ENCODE measurements at regions not wholly inside any gene's neighbourhood (a gene's known extent, or its start where the extent isn't known, plus 50 kb on each side); places are given as distances from the start of the nearest gene placed in this dataset.

DNA sequence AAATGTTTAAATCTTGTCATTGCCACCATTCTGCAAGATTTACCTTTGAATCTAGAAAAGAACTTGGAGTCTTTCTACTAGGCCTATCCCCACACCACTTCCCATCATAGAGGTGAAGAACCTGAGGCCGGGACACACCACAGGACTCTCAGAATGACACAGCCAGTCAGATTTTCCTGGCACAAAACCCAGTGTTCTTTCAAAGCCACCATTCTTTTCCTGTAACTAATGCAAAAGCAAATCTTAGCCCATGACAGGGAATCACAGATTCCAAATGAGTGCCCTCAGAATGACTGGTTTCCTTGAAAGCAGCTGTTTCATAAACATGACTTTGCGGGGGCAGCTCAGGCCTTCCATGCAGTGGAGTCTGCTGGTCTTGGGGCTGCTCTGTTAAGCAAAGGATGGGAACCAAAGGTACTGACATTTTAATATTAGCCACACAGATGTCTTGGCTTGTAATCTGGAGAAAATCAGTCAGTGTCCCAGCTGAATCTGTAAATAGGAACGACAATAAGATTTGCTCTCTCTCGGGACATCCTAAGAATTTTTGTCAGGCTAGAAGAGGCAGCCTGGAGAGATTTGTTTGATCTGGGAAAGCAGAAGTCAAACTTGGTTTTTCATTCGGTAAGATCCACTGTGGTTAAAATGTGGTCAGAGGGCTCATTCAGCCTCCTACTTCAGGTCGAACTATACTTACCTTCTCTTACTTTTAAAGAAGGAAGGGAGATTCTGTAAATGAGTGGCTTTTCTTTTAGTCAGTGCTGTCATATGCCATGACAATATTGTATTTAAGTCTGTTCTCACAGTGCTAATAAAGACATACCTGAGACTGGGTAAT is 115.1 kb downstream of the PALM2AKAP2 start:
- TF ChIP-seq ZNF384 (IDR thresholded peaks at IDR 0.05) = no peak
- TF ChIP-seq L3MBTL2 (conservative IDR thresholded peaks at IDR 0.05) = no peak
- TF ChIP-seq SP1 (IDR thresholded peaks at IDR 0.05) = no peak
- no peak for TF ChIP-seq TARDBP (IDR thresholded peaks at IDR 0.05)
- no peak for TF ChIP-seq ARNT (IDR thresholded peaks at IDR 0.05)
- TF ChIP-seq SUZ12 (IDR thresholded peaks at IDR 0.05) = no peak
